GM19467 (cell line): ENCODE measurements at regions not wholly inside any gene's neighbourhood (a gene's known extent, or its start where the extent isn't known, plus 50 kb on each side); places are given as distances from the start of the nearest gene placed in this dataset.
"Not testable (repeated sequence)": the region's sequence is repeated elsewhere in the genome, so short reads cannot be mapped to it uniquely, and the experiment has no call there.

Experiments
- ATAC-seq: cut with Tn5 transposase; IDR thresholded peaks from one replicate; pipeline ENCODE4 v1.9.1; 2021; ENCODE audit warnings: mild to moderate bottlenecking, moderate library complexity; ENCODE audit not compliant: unreplicated experiment

DNA sequence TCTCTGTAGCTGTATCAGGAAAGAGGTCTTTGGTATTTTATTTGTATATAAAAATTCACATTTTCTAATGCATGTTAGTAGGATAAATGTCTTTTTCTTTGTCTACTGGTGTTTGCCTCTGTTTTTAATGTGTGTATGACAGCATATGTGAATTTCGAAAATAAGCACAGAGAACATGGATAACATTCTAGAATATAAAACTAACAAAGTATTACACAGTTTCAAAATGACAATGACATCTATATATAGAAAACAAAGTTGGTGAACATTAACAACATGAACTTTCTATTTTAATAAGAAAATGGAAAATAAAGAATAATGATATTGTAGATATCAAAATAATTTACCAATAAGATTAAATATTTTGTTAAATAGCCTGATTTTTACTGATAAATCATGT lies 608.0 kb downstream of the COL12A1 start:
- peak; percentile 32 for ATAC-seq

DNA sequence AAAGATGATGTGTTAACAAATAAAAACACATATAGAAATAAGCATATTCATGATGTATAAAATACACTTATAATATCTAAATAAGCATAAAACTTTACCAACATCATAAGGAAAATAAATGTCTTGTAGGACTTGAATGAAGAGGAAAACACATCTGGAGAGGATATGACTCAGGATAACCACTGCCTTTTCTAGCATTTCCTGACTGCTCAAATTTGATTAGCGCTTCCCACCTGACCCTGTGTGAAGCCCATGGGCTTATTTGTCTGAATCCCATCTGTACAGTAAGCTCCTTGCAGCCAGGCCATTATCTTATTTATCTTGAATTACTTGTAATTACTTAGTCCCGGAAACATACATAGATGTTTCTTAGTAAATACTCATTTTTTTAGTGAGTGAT lies 608.6 kb downstream of the COL12A1 start:
- no peak for ATAC-seq

DNA sequence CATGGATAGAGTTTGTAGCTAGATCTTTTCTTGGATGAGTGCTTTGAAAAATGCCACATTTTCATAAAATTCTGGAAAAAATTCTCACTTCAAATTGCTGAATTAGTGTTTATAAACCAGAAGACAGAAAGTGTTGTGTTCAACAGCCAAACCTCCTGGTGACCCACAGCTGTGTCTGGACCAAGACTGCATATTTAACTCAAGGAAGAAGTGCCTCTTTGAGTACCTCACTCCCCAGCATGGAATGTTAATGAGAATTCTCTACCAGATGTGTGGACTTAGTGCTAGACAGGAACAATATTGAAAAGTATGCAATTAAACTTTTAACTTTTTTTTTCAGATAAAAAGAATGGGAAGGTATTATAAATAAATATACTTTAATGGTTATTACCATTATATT lies 609.3 kb downstream of the COL12A1 start:
- ATAC-seq: no peak

DNA sequence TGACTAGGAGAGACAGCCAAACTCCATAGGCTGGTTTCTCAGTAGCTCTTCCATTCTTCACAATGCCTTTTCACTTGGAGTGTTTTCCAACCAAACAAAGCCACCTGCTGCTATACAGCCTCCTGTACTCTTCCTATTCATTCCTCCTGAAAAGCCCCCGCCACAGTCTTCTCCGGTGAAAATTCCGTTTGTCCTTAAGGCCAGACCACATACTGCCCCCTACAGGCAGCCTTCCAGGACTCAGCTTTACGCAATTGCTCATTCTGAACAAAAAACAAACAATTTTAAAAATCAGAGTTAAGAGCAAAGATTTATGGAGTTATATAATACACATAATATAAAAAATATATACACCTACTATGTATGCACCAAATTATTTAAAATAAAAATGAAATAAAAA lies 611.5 kb downstream of the COL12A1 start:
- ATAC-seq: not testable (repeated sequence)

DNA sequence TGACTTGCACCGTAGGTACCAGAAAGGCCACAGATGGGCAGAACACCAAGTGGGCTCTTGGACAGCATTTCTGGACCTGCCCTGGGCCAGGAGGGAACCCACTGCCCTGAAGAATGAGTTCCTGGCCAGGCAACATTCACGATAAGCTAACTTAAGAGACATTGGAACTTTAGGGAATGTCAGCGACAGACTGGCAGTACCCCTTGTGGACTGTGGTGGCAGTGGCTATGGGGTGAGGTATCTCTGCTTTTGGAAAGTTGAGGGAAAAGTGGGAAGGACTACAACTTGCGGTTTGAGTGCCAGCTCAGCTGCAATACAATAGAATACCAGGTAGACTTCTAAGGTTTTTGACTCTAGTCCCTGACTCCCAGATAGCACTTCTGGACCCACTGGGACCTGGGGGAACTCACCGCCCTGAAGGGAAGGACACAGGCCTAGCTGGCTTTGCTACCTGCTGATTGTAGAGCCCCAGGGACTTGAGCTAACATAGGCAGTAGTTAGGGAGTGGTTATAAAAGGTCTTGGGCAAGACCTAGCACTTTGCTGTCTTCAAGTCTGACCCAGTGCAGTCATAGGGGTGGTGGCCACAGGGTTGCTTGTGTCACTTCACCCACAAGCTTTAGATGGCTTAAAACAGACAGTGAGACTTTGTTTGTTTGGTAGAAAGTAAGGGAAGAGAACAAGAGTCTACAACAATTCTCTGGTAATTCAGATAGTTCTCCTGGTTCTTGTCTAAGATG lies 617.6 kb downstream of the COL12A1 start:
- no peak for ATAC-seq

DNA sequence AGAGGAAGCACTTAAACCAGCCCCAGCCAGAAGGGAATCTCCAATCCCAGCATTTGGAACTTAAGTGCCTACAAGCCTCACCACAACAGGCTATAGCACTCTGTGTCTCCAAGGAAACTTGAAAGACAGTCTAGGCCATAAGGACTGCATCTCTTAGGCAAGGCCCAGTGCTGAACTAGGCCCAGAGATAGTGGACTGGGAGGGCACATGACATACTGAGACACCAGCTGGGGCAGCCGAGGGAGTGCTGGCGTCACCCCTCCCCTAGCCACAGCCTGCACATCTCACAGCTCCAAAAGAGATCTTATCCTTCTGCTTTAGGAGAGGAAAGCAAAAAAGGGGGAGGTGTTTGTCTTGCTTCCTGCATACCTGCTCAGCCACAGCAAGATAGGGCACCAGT lies 618.5 kb downstream of the COL12A1 start:
- ATAC-seq: no peak

DNA sequence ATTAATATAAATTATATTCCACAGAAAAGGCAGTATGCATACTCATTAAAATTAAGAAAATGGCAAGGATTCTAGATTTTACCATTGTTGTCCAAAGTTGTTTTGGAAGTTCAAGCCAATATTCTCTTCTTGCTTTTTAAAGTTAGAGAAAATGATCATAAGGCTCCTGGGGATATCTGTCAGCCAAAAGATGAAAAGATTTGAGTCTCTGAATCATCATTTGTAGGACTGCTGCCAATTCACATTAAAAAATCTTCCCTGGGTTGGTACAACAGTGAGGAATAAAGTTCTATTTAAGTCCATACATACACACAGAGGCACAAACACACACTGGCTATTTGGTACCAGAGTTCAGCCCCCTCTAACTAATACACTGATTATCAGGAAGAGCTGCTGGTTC lies 620.1 kb downstream of the COL12A1 start:
- no peak for ATAC-seq

DNA sequence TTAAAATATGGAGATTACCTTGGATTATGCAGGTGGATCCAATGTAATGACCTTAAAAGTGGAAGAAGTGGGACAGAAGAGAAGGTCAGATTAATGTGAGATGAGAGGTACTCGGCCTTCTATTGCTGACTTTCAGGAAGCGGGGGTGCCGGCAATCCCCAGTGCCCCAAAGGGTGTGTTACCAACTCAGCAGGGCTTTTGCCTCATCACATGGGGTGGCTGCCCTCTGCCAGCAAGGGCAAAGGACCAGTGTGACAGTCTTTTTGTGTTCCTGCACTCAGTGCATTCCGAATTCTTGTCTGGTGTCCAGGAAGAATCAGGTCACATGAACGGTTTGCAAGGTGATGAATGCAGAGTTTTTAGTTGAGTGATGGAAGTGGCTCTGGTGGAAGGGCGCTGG lies 624.2 kb downstream of the COL12A1 start:
- no peak for ATAC-seq

DNA sequence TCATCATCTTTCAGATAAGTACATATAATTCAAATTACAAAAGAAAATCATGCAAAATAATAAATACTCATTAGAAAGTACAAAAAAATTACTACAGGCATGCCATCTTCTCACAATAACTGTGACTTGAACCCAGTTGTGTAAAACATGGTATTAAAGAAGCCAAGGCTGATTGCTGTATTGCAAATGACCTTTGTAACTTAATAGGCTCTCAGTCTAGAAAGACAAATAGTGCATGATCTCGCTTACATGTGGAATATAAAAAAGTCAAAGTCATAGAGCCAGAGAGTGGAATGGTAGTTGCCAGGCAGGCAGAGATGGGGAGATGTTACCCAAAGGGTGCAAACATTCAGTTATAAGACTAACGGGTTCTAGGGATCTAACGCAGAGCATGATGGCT lies 626.1 kb downstream of the COL12A1 start:
- no peak for ATAC-seq

DNA sequence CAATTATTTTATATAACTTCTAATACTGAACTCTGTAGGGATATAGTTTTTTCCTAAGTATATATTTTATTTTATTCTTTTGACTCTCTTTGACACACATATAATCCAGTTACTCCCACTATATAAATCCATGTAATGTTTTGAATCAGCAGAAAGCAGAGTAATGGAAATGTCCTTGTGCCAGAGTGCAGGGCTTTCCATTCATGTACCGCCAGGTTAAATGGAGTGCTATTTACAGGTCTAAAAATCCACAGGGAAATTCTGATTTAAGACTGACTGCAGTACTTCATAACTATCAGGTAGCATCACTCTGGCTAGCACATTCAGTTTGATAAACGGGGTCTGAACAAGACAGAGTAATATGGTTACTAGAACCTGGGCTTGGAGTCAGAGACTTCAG lies 626.8 kb downstream of the COL12A1 start:
- no peak for ATAC-seq

DNA sequence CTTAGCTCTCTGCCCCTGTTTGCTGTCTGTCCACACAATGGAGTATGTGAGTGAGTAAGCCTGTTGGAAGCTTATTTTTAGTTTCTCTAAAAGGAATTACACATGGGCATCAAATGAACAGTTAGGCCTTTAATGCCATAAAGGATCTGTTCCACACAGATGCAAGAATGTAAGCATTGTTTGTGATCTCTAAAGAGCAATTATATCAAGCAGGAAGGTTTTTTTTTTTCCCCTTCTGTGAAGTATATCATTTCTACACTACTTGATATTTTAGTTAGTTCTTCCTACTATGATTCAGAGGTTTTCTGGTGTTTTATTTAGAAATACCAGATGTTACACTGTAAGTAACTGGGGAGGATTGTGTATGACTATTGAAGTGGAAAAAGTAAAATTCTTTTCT lies 627.5 kb downstream of the COL12A1 start:
- ATAC-seq: no peak

DNA sequence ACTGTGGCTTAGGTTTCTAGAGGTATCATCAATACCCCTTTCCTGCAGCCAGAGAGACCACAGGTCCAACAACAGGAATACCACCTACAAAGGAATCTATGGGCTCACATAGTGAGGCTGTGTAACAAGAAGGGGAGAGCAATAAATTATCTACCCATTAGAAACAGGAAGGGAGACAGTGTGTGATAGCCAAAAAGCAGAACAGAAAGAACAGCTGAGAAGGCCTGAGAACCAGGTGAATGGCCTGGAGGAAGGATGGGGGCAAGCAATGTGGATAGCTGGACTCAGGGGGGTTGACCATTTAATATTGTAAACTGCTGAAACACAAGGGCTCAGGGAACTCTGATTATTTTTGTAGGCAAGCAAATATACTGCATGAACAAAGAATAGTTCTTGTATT lies 628.2 kb downstream of the COL12A1 start:
- ATAC-seq: peak; percentile 97

DNA sequence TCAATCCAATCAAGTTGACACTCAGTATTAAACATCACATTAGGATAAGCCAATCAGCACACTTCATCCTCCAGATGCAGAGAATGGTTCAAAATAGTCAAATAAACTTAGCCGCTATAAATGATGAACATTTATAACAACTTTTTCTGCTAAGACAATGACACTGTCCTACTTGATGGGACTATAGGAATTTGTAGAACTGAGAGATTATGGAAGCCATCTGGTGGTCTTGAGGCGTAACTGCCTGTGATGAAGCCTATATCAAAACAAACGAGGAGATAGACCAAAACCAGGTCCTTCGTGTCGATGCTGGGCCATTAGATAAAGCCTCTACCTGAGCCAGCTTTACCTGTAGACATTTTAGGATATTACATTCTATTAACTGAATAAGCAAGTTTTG lies 631.1 kb downstream of the COL12A1 start:
- no peak for ATAC-seq

DNA sequence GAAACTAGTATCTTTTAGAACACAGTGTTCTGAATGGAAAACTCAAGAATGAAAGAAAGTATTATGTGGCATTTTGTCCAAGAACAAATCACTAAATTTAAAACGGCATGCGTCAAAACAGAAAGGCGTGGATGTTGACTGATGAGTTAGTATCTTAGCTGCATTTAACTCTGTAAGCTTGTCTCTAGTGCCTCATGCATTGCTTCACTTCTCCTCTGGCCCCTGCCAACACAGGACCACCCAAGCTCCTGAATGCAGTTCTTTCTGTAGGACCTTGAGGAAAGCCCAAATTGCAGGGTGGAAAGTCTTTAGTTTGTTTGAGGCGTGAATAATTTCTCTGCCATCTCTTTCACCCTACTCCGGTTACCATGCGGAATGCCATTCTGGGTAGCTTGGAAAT lies 632.2 kb downstream of the COL12A1 start:
- no peak for ATAC-seq

DNA sequence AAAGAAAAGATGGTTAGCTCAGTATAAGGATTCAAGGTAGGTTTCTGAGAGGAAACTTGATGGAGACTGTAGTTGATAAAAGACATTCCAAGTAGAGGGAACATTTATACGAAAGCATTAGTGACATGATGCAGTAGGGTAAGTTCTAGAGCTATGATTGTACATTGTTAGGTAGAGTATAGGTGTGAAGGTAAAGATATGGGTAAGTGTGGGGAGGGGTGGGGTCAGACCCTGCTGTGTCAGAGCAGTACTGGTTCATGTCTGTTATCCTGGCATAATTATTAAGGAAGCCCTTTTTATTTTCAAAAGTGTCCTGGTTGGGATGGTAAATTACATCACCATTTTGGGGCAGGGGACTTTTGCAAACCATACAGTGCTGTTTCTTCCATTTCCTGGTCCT lies 635.8 kb downstream of the COL12A1 start:
- no peak for ATAC-seq

DNA sequence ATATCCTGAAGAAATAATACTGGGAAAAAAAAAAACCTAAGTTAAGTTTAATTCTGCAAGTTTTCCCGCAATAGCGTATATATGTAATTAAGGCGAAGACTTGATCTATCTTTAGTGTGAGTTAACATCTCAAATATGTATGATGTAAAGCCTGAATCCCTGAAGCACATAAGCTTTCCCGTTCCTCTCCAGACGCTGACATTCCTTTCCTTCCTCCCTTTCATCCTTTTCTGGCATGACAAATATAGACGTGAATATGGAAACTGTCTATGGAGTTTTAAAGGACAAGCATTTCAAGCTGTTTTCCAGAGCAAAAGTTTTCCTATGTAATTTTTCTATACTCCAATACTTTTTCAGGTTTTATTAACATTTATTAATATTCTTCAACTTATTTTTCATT lies 637.0 kb downstream of the COL12A1 start:
- ATAC-seq: no peak

DNA sequence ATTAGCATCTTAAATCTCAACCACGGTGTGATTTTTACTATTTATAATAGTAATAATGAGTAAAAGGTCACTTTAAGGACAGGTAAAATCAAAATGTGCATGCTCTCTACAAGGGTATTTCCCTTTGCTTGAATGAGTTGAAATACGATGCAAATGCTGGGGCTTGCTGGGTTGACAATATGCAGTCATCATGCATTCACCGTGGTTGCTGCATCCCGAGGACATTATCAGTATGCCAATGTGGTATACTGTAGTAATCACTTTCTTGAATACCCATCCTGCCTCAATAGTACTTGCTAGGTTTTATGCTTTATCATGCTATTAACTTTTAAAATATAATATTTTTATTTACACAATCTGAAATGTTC lies 637.9 kb downstream of the COL12A1 start:
- ATAC-seq: not testable (repeated sequence)

DNA sequence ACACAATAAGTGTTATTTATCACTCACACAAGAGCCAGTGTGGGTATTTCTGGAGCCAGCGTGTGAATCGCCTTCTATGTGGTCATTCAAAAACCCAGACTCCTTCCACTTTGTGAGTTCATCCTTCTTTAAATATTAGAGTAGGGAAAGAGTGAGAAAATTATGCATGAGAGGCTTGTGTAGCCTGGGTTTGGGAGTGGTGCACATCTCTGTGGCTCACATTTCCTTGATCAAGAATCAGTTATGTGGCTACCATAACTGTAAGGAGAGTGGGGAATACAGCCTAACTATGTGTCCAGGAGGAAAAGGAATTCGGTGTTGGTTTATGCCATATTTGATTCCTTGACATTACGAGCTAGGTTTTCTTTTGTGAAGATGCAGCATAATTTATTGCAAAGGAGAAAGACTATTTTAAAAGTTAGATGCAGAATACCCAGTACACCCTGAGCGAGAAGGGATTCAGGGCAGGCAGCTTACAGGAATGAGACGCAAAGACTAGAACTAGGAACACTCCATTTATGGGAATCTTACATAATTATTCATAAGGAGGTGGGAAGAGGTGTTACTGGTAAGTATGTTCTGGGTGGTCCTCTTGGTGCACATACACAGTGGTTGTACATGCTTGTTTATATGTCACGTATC lies 638.5 kb downstream of the COL12A1 start:
- no peak for ATAC-seq

DNA sequence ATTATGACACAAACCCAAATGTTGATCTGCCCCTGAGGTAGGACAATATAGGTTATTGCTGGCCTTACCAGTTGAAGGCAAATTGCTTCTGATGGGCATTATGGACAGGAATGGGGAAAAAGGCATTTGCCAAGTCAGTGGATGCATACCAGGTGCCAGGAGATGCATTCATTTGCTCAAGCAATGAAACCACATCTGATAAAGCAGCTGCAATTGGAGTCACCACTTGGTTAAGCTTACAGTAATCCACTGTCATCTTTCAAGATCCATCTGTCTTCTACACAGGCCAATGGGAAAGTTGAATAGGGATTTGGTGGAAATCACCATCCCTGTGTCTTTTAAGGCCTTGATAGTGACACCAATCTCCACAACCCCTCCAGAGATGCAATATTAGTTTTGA lies 648.6 kb downstream of the COL12A1 start:
- ATAC-seq: no peak

DNA sequence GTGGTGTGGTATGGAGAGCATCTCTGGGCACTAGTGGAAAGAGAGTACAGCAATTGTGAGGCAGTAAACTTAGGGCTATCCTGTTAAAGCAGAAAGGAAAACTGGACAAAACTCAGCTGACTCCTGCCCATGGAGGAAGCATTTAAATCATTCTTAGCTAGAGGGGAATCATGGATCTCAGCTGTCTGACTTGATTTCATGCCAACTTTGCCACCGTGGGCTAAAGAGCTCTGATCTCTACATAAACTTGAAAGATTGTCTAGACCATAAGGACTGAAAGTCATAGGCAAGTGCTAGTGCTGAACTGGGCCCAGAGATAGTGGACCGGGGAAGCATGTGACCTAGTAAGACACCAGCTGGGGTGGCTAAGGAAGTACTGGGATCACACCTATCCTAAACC lies 651.8 kb downstream of the COL12A1 start:
- no peak for ATAC-seq

DNA sequence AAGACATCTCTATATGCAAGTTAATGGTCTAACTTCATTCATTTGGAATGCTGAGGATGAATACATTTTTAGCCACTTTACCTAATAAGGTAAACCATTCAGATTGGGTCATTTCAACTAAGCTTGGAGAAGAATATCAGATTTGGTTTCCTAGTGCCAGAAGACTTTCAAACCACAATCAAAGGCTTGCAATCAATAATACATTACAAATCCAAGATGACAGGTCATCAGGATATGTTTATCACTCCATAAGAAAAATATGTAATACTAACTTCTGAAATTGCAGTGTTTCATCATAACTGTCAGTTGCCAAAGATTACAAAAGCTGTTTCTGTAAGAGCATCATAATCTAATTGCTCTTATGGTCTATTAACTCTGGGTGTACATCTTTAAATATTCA lies 654.0 kb downstream of the COL12A1 start:
- ATAC-seq: no peak

DNA sequence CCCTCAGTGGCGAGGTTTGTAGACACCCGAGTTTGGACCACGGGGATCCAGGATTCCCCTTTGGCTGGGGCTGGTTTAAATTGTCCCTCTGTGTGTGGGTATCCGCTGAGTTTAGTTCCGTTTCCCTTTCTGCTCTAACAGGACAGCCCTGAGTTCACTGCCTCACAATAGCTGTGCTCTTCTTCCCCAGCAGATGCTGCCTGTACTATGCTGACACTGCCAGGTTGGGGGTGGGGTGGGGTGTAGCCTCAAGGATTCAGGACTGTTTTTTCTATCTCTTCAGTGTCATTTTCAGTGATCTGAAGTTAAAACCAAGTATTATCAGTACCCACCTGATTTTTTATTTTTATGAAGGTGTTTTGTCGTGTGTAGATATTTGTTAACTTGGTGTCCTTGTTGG lies 655.0 kb downstream of the COL12A1 start:
- ATAC-seq: no peak

DNA sequence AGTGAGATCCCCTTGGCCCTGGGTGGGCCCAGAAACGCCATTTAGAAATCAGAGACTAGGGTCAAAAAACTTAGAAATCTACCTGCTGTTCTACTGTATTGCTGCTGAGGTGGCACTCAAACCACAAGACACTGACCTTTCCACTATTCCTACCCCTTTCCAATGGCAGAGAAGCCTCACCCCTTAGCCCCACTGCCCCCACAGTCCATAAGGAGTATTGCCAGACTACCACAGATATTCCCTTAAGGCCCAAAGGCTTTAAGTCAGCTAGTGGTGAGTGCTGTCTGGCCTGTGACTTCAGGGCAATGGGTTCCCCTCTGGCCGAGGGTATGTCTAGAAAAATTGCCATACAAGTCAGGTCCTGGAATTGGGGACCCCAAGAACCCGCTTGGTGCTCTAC lies 656.1 kb downstream of the COL12A1 start:
- no peak for ATAC-seq
